ENCODE measurements at regions not wholly inside any gene's neighbourhood (a gene's known extent, or its start where the extent isn't known, plus 50 kb on each side); places are given as distances from the start of the nearest gene placed in this dataset.

DNA sequence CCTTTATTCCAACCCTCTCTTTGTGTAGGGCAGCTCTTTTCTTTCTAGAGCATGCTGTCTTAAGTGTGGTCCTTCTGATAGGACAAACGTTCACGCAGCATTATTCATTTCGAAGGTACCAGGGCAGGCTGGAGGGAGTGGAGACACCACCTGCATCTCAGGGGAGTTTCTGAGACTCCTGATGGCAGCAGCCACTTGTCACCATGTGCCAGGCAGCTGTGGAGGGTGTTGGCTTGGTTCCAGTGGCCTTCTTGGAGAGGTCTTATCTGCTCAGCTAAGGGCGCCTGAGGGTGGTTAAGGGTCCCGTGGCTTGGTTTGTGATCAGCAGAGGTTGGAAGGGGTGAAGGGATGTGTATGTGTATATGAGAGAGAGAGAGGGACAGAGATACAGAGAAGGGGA, 257.1 kb upstream of the EEF2KMT start:
- Histone ChIP-seq H3K27ac (ENCODE audit: low read depth in 1 of 2, low read length in 1 of 2) (no peak overlapping the region), H3K4me3 (no peak overlapping the region), H3K27me3 (ENCODE audit: control insufficient read depth in 3 of 3, insufficient read depth in 3 of 3, low read length in 2 of 3) (peaks cover 0 to 3% (median 0%) of the 10 kb centered on the region in 3 donors), H3K36me3 (ENCODE audit: control insufficient read depth in 4 of 4, insufficient read depth in 4 of 4, low read length in 4 of 4) (no peaks in the 10 kb centered on the region), H3K9me3 (ENCODE audit: control insufficient read depth in 4 of 4, insufficient read depth in 3 of 4, low read length in 3 of 4) (peaks cover 0 to 4% (median 0%) of the 10 kb centered on the region in 4 donors), H3K9ac (ENCODE audit: insufficient read depth in 1 of 2, low read length in 2 of 2) (no peak overlapping the region), H3K4me1 (ENCODE audit: control insufficient read depth in 5 of 5, insufficient read depth in 5 of 5, low read length in 5 of 5) (peaks cover 0 to 2% (median 0%) of the 10 kb centered on the region in 5 donors)
- ATAC-seq (ENCODE audit: insufficient read depth, low FRiP score) (no peak), DNase-seq (peak in 1 of 3 donors; percentile 9)
- TF ChIP-seq, protein P1, sequence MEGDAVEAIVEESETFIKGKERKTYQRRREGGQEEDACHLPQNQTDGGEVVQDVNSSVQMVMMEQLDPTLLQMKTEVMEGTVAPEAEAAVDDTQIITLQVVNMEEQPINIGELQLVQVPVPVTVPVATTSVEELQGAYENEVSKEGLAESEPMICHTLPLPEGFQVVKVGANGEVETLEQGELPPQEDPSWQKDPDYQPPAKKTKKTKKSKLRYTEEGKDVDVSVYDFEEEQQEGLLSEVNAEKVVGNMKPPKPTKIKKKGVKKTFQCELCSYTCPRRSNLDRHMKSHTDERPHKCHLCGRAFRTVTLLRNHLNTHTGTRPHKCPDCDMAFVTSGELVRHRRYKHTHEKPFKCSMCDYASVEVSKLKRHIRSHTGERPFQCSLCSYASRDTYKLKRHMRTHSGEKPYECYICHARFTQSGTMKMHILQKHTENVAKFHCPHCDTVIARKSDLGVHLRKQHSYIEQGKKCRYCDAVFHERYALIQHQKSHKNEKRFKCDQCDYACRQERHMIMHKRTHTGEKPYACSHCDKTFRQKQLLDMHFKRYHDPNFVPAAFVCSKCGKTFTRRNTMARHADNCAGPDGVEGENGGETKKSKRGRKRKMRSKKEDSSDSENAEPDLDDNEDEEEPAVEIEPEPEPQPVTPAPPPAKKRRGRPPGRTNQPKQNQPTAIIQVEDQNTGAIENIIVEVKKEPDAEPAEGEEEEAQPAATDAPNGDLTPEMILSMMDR (IDR thresholded peaks at IDR 0.05; ENCODE audit: control extremely low read depth, extremely low read depth): no peak
- 71 to 84% methylated on average over 5 of the region's 5 CpGs for WGBS, 2 donors

DNA sequence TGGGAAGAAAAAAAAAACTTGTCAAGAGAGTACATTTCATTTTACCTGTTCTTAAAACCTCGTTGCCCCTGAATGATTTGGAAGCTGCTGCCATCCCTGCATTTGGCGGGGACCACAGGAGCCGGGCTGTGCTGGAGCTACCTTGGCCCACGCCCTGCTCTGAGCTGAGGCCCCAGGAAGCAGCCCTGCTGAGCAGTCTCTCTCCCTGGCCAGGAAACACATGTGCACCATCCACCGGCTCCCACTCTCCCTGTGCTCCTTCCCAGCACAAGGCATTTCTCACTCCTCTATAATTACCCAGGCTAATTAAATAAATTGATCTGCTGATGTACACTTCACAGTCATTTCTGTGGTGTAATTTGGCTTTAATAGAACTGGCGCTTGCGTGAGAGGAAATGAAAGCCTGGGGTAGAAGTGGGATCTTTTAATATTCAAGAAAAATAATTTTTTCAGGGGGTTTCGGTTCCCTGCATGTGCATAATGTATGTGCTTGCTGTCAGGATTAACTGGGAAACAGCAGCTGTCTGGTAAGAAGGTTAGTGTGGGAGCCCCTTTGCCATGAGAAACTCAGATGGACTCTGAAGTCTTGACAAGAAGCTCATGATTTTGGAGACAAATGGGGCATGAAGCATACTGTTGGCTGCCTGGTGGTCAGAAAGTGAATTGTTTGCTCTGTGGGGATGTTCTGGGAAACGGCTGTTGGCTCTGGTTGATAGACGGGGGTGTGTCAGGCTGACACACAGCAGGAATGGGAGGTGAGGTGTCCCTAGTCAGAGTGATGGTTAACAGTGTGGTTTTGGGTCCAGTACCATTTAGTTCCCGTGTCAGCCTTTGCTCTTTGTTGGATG, 252.3 kb upstream of the EEF2KMT start:
- Histone ChIP-seq H3K27ac (ENCODE audit: low read depth in 1 of 2, low read length in 1 of 2) (no peak overlapping the region), H3K4me1 (ENCODE audit: control insufficient read depth in 5 of 5, insufficient read depth in 5 of 5, low read length in 5 of 5) (no peaks in the 10 kb centered on the region), H3K9me3 (ENCODE audit: control insufficient read depth in 4 of 4, insufficient read depth in 3 of 4, low read length in 3 of 4) (peaks cover 0 to 6% (median 0%) of the 10 kb centered on the region in 4 donors), H3K4me3 (no peak overlapping the region), H3K9ac (ENCODE audit: insufficient read depth in 1 of 2, low read length in 2 of 2) (no peak overlapping the region), H3K27me3 (ENCODE audit: control insufficient read depth in 3 of 3, insufficient read depth in 3 of 3, low read length in 2 of 3) (no peaks in the 10 kb centered on the region), H3K36me3 (ENCODE audit: control insufficient read depth in 4 of 4, insufficient read depth in 4 of 4, low read length in 4 of 4) (no peaks in the 10 kb centered on the region)
- no peak for DNase-seq
- no peak for ATAC-seq (ENCODE audit: insufficient read depth, low FRiP score)
- 41 to 48% methylated on average over 11 of the region's 11 CpGs for WGBS, 2 donors
- TF ChIP-seq, protein P1 (IDR thresholded peaks at IDR 0.05; ENCODE audit: control extremely low read depth, extremely low read depth): no peak

DNA sequence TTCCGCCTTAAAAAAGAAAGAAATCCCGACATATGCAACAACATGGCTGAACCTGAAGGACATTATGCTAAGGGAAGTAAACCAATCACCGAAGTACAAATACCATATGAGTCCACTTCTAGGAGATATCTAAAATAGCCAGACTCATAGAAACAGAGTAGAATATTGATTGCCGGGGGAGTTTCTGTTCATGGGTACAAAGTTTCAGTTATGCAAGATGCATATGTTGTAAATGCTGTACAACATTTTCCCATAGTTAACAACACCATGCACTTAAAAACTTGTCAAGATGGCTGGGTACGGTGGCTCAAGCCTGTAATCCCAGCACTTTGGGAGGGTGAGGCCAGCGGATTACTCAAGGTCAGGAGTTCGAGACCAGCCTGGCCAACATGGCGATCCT, 251.5 kb upstream of the EEF2KMT start:
- peaks cover 0 to 7% (median 0%) of the 10 kb centered on the region in 4 donors for H3K9me3 ChIP-seq (ENCODE audit: control insufficient read depth in 4 of 4, insufficient read depth in 3 of 4, low read length in 3 of 4)
- no peak for ATAC-seq (ENCODE audit: insufficient read depth, low FRiP score)
- TF ChIP-seq, protein P1 (IDR thresholded peaks at IDR 0.05; ENCODE audit: control extremely low read depth, extremely low read depth): no peak
- H3K4me1 ChIP-seq (ENCODE audit: control insufficient read depth in 5 of 5, insufficient read depth in 5 of 5, low read length in 5 of 5): no peaks in the 10 kb centered on the region
- no peaks in the 10 kb centered on the region for H3K27me3 ChIP-seq (ENCODE audit: control insufficient read depth in 3 of 3, insufficient read depth in 3 of 3, low read length in 2 of 3)
- DNase-seq: no peak
- WGBS, 2 donors: 94% methylated on average over 8 of the region's 8 CpGs
- no peak overlapping the region for H3K27ac ChIP-seq (ENCODE audit: low read depth in 1 of 2, low read length in 1 of 2)
- no peak overlapping the region for H3K9ac ChIP-seq (ENCODE audit: insufficient read depth in 1 of 2, low read length in 2 of 2)
- H3K4me3 ChIP-seq: no peak overlapping the region
- H3K36me3 ChIP-seq (ENCODE audit: control insufficient read depth in 4 of 4, insufficient read depth in 4 of 4, low read length in 4 of 4): no peaks in the 10 kb centered on the region

Measured in lung (tissue), 11 donors.